Nephron (organoid): ENCODE measurements at regions not wholly inside any gene's neighbourhood (a gene's known extent, or its start where the extent isn't known, plus 50 kb on each side); places are given as distances from the start of the nearest gene placed in this dataset.

Experiments used
- H3K27ac Mint-ChIP-seq, 3 experiments: 2 replicates each; pipeline ENCODE4 v1.8.0; 2020; ENCODE audit warnings: mixed read lengths in 3 of 3, mild to moderate bottlenecking in 2 of 3, moderate library complexity in 1 of 3
- H3K27me3 Mint-ChIP-seq: 2 replicates; pipeline ENCODE4 v1.8.0; 2021; ENCODE audit warnings: low read depth, mild to moderate bottlenecking, moderate library complexity, mixed read lengths
- H3K36me3 Mint-ChIP-seq: 2 replicates; pipeline ENCODE4 v1.8.0; 2020; ENCODE audit warnings: low read depth, mixed read lengths
- H3K4me1 Mint-ChIP-seq: 2 replicates; pipeline ENCODE4 v1.8.0; 2020; ENCODE audit warnings: mixed read lengths
- H3K4me3 Mint-ChIP-seq, 3 experiments: 2 replicates each; pipeline ENCODE4 v1.8.0; 2020; ENCODE audit warnings: mild to moderate bottlenecking in 3 of 3, mixed read lengths in 3 of 3, moderate library complexity in 2 of 3
- H3K9me3 Mint-ChIP-seq: 2 replicates; pipeline ENCODE4 v1.8.0; 2020; ENCODE audit warnings: mixed read lengths
- CTCF ChIP-seq, 3 experiments: fragments of 200-600 bp; sonication (generic); IDR thresholded peaks; one replicate each; pipeline ENCODE4 v1.5.0; 2021; ENCODE audit warnings: antibody characterized with exemption in 3 of 3; ENCODE audit not compliant: unreplicated experiment in 3 of 3

- no peak overlapping the region for H3K27ac Mint-ChIP-seq
- H3K4me1 Mint-ChIP-seq: no peaks in the 10 kb centered on the region
- H3K9me3 Mint-ChIP-seq: no peaks in the 10 kb centered on the region
- H3K27me3 Mint-ChIP-seq: no peaks in the 10 kb centered on the region
- H3K36me3 Mint-ChIP-seq: no peaks in the 10 kb centered on the region
- TF ChIP-seq CTCF (IDR thresholded peaks at IDR 0.05; ENCODE audit: unreplicated experiment in 3 of 3): no peak
- H3K4me3 Mint-ChIP-seq: no peak overlapping the region
These were observed 81.2 kb upstream of the LOC128125822 start for GRCh38 chr6:63491119-63491518.

- H3K27me3 Mint-ChIP-seq: no peaks in the 10 kb centered on the region
- H3K4me3 Mint-ChIP-seq: no peak overlapping the region
- TF ChIP-seq CTCF (IDR thresholded peaks at IDR 0.05; ENCODE audit: unreplicated experiment in 3 of 3): no peak
- H3K36me3 Mint-ChIP-seq: no peaks in the 10 kb centered on the region
- no peaks in the 10 kb centered on the region for H3K4me1 Mint-ChIP-seq
- H3K9me3 Mint-ChIP-seq: no peaks in the 10 kb centered on the region
- no peak overlapping the region for H3K27ac Mint-ChIP-seq
These were observed 79.8 kb upstream of the LOC128125822 start for GRCh38 chr6:63492476-63492875.

GRCh38 chr6:63493557-63493956 is 78.7 kb upstream of the LOC128125822 start:
- H3K4me3 Mint-ChIP-seq: no peak overlapping the region
- no peak for TF ChIP-seq CTCF (IDR thresholded peaks at IDR 0.05; ENCODE audit: unreplicated experiment in 3 of 3)
- H3K27ac Mint-ChIP-seq: no peak overlapping the region
- no peaks in the 10 kb centered on the region for H3K27me3 Mint-ChIP-seq
- no peaks in the 10 kb centered on the region for H3K9me3 Mint-ChIP-seq
- H3K36me3 Mint-ChIP-seq: no peaks in the 10 kb centered on the region
- no peaks in the 10 kb centered on the region for H3K4me1 Mint-ChIP-seq

GRCh38 chr6:63496361-63496804 is 75.9 kb upstream of the LOC128125822 start:
- no peak for TF ChIP-seq CTCF (IDR thresholded peaks at IDR 0.05; ENCODE audit: unreplicated experiment in 3 of 3)
- no peak overlapping the region for H3K4me3 Mint-ChIP-seq
- no peaks in the 10 kb centered on the region for H3K4me1 Mint-ChIP-seq
- no peak overlapping the region for H3K27ac Mint-ChIP-seq
- H3K27me3 Mint-ChIP-seq: no peaks in the 10 kb centered on the region
- H3K9me3 Mint-ChIP-seq: no peaks in the 10 kb centered on the region
- H3K36me3 Mint-ChIP-seq: no peaks in the 10 kb centered on the region

- H3K4me1 Mint-ChIP-seq: no peaks in the 10 kb centered on the region
- H3K4me3 Mint-ChIP-seq: no peak overlapping the region
- no peak overlapping the region for H3K27ac Mint-ChIP-seq
- no peaks in the 10 kb centered on the region for H3K27me3 Mint-ChIP-seq
- no peak for TF ChIP-seq CTCF (IDR thresholded peaks at IDR 0.05; ENCODE audit: unreplicated experiment in 3 of 3)
- no peaks in the 10 kb centered on the region for H3K36me3 Mint-ChIP-seq
- H3K9me3 Mint-ChIP-seq: no peaks in the 10 kb centered on the region
These were observed 70.1 kb upstream of the LOC128125822 start for GRCh38 chr6:63502156-63502555.

- TF ChIP-seq CTCF (IDR thresholded peaks at IDR 0.05; ENCODE audit: unreplicated experiment in 3 of 3): no peak
- H3K4me1 Mint-ChIP-seq: no peaks in the 10 kb centered on the region
- no peaks in the 10 kb centered on the region for H3K36me3 Mint-ChIP-seq
- no peaks in the 10 kb centered on the region for H3K9me3 Mint-ChIP-seq
- no peaks in the 10 kb centered on the region for H3K27me3 Mint-ChIP-seq
- H3K27ac Mint-ChIP-seq: no peak overlapping the region
- no peak overlapping the region for H3K4me3 Mint-ChIP-seq
These were observed 69.1 kb upstream of the LOC128125822 start for GRCh38 chr6:63503199-63503598.
